ENCODE measurements at regions not wholly inside any gene's neighbourhood (a gene's known extent, or its start where the extent isn't known, plus 50 kb on each side); places are given as distances from the start of the nearest gene placed in this dataset.

GRCh38 chr6:137731960-137732616 is 135.0 kb upstream of the TNFAIP3 start:
- TF ChIP-seq POLR2A (IDR thresholded peaks at IDR 0.05) (no peak), CTCF (IDR thresholded peaks at IDR 0.05) (no peak)

GRCh38 chr6:137733372-137733771 is 133.7 kb upstream of the TNFAIP3 start:
- no peak for DNase-seq
- Histone ChIP-seq H3K27ac (no peak overlapping the region), H3K4me1 (peaks cover 0 to 18% of the 10 kb centered on the region in 2 donors), H3K9me3 (no peaks in the 10 kb centered on the region), H3K36me3 (no peaks in the 10 kb centered on the region), H3K4me3 (replicated peaks in 1 of 3) (no peak overlapping the region), H3K27me3 (no peaks in the 10 kb centered on the region)
- intact Hi-C loops (cut with DNase I) = no loop called here
- no peak for TF ChIP-seq POLR2A (IDR thresholded peaks at IDR 0.05)
- no peak for TF ChIP-seq CTCF (IDR thresholded peaks at IDR 0.05)
- 81 to 92% methylated on average over 2 of the region's 2 CpGs for WGBS, 2 donors

More at GRCh38 chr6:137731960-137732616, 135.0 kb upstream of the TNFAIP3 start:
- no peaks in the 10 kb centered on the region for H3K9me3 ChIP-seq
- no peaks in the 10 kb centered on the region for H3K27me3 ChIP-seq
- no peak for DNase-seq
- H3K4me1 ChIP-seq = peaks cover 0 to 18% of the 10 kb centered on the region in 2 donors
- intact Hi-C loops (cut with DNase I) = no loop called here
- 63% methylated on average over 4 of the region's 4 CpGs for WGBS, 2 donors
- H3K4me3 ChIP-seq (replicated peaks in 1 of 3) = no peak overlapping the region
- H3K36me3 ChIP-seq = no peaks in the 10 kb centered on the region
- H3K27ac ChIP-seq = no peak overlapping the region

DNA sequence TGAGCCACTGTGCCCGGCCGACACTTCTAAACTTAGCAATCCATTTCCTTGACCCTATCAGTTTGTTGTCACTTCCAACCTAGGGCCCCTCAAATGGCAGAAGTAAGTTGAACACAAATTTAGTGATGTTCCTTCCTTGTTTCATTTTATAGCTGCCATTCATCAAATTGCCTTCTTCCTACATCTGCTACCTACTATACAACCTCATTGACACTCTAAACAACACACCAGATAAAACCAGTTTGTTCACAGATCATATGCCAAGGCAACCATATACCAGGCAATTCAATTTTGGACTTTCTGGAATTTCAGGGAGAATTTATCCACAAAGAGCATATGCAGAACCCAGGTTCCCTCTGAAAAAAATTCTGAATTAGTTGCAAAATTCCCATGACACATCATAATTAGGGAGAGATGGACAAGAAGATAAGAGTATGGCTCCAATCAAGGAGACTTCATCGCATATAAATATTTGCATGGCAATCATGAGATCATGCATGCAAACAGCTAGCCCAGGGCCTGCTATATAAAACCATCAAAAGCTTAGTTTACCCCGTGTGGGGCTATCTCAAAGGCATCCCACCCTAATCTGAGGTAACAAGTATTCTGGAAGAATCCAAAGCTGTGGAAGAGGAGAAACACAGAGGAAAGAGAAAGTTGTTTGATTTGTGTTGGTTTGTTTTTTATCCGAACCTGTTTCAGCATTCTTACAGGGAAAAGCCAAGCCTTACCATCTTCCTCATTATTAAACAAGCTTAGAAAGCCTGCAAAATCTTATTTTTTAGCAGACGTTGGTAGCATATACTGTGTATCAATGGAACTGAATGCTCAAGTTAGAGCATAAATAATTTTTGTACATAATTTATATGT is 132.8 kb upstream of the TNFAIP3 start:
- no peak for DNase-seq
- intact Hi-C loops (cut with DNase I) = no loop called here
- Histone ChIP-seq H3K4me3 (replicated peaks in 1 of 3) (no peak overlapping the region), H3K36me3 (no peaks in the 10 kb centered on the region), H3K9me3 (no peaks in the 10 kb centered on the region), H3K27me3 (no peaks in the 10 kb centered on the region), H3K4me1 (peaks cover 0 to 18% of the 10 kb centered on the region in 2 donors), H3K27ac (no peak overlapping the region)
- TF ChIP-seq POLR2A (IDR thresholded peaks at IDR 0.05) (no peak), CTCF (IDR thresholded peaks at IDR 0.05) (no peak)
- 93 to 96% methylated on average over 6 of the region's 6 CpGs for WGBS, 2 donors

GRCh38 chr6:137734875-137735182 is 132.2 kb upstream of the TNFAIP3 start:
- 90 to 91% methylated on average over 4 of the region's 4 CpGs for WGBS, 2 donors
- DNase-seq = no peak
- no peak for TF ChIP-seq POLR2A (IDR thresholded peaks at IDR 0.05)
- TF ChIP-seq CTCF (IDR thresholded peaks at IDR 0.05) = no peak

More at GRCh38 chr6:137734875-137735182, 132.2 kb upstream of the TNFAIP3 start:
- no peaks in the 10 kb centered on the region for H3K36me3 ChIP-seq
- no peaks in the 10 kb centered on the region for H3K27me3 ChIP-seq
- H3K4me3 ChIP-seq (replicated peaks in 1 of 3) = no peak overlapping the region
- no peak overlapping the region for H3K27ac ChIP-seq
- no peaks in the 10 kb centered on the region for H3K9me3 ChIP-seq
- intact Hi-C loops (cut with DNase I) = no loop called here
- H3K4me1 ChIP-seq = peaks cover 0 to 18% of the 10 kb centered on the region in 2 donors
